ENCODE measurements at regions not wholly inside any gene's neighbourhood (a gene's known extent, or its start where the extent isn't known, plus 50 kb on each side); places are given as distances from the start of the nearest gene placed in this dataset.
A peak's percentile ranks its signal among the peaks of the same experiment; 100 is the strongest.
"Not testable (repeated sequence)": the region's sequence is repeated elsewhere in the genome, so short reads cannot be mapped to it uniquely, and the experiment has no call there.

- no peak overlapping the region for H3K4me3 ChIP-seq (ENCODE audit: low read length)
- TF ChIP-seq CTCF (IDR thresholded peaks at IDR 0.05; ENCODE audit: insufficient read depth, low read depth, low read length, missing control alignments), result no peak
- peak; percentile 61 for DNase-seq (ENCODE audit: low read depth)
These were observed 244.4 kb downstream of the HS3ST3B1 start for GRCh38 chr17:14545156-14545906.

- TF ChIP-seq CTCF (IDR thresholded peaks at IDR 0.05; ENCODE audit: insufficient read depth, low read depth, low read length, missing control alignments), result no peak
- no peak for DNase-seq (ENCODE audit: low read depth)
- no peak overlapping the region for H3K4me3 ChIP-seq (ENCODE audit: low read length)
These were observed 240.8 kb downstream of the HS3ST3B1 start for GRCh38 chr17:14541714-14542113.

- TF ChIP-seq CTCF (IDR thresholded peaks at IDR 0.05; ENCODE audit: insufficient read depth, low read depth, low read length, missing control alignments), result no peak
- DNase-seq (ENCODE audit: low read depth), result no peak
- H3K4me3 ChIP-seq (ENCODE audit: low read length), result no peak overlapping the region
These were observed 238.9 kb downstream of the HS3ST3B1 start for GRCh38 chr17:14539801-14540200.

DNA sequence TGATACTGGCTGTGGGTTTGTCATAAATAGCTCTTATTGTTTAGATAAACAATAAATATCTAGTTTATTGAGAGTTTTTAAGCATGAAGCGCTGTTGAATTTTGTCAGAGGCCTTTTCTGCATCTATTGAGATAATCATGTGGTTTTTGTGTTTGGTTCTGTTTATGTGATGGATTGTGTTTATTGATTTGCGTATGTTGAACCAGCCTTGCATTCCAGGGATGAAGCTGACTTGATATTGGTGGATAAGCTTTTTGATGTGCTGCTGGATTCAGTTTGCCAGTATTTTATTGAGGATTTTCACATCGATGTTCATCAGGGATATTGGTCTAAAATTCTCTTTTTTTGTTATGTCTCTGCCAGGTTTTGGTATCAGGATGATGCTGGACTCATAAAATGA, 231.4 kb downstream of the HS3ST3B1 start:
- DNase-seq (ENCODE audit: low read depth); H3K4me3 ChIP-seq (ENCODE audit: low read length): not testable (repeated sequence)

- no peak overlapping the region for H3K4me3 ChIP-seq (ENCODE audit: low read length)
- no peak for TF ChIP-seq CTCF (IDR thresholded peaks at IDR 0.05; ENCODE audit: insufficient read depth, low read depth, low read length, missing control alignments)
- DNase-seq (ENCODE audit: low read depth), result no peak
These were observed 224.9 kb downstream of the HS3ST3B1 start for GRCh38 chr17:14525551-14526455.

DNA sequence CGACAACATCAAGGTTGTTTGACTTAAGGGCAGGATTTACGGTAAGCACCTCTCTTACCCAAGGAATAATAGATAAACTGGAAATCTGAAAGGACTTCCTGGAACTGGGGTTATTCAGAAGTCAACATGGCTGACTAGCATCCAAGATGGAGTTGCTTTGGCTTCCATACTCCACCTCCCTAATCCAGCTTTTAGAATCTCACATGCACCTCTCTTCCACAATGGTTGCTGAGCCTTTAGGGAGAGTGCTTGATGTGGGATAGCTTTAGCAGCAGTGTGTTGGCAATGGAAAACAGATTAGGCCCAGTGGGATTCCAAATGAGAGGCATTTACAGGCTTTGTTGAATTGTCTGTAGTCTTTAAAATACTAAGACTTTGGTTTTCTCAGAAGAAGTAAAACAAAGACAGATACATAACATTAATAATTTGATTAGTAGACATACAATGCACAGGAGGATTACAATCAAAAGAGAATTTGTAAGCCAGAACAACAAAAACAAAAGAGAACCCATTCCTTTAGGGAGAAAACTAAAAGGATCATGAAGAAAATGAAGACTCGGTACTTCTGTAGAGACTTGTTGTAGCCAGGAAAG, 222.0 kb downstream of the HS3ST3B1 start:
- TF ChIP-seq CTCF (IDR thresholded peaks at IDR 0.05; ENCODE audit: insufficient read depth, low read depth, low read length, missing control alignments), result no peak
- DNase-seq (ENCODE audit: low read depth), result no peak
- H3K4me3 ChIP-seq (ENCODE audit: low read length), result no peak overlapping the region

DNA sequence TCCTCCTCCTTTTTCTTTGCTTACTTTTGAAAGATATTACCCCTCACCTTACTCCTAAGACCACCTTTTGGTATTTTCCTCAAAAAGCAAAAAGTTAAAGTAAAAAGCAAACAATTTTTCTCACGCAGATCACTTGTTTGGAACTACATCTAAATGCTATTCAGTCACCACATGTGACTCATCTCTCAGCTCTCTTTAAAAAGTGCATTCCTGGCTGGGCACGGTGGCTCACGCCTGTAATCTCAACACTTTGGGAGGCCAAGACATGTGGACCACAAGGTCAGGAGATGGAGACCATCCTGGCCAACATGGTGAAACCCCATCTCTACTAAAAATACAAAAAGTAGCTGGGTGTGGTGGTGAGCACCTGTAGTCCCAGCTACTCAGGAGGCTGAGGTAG, 218.0 kb downstream of the HS3ST3B1 start:
- H3K4me3 ChIP-seq (ENCODE audit: low read length), result not testable (repeated sequence)
- peak; percentile 69 for DNase-seq (ENCODE audit: low read depth)
